Head of caudate nucleus (tissue), 42 donors: ENCODE measurements at regions not wholly inside any gene's neighbourhood (a gene's known extent, or its start where the extent isn't known, plus 50 kb on each side); places are given as distances from the start of the nearest gene placed in this dataset.
A peak's percentile ranks its signal among the peaks of the same experiment; 100 is the strongest.

ENCODE experiments used
- DNase-seq, 42 donors: peaks; one replicate each; pipeline versions ENCODE4 v3.0.0 to v3.0.0-alpha.2; 2020 to 2021; ENCODE audit warnings: mixed read lengths in 7 of 42
- intact Hi-C: fragments of 100-400 bp; cut with DNase I; formaldehyde crosslinking; loops from one replicate; pipeline ENCODE4 v1.15.0; 2022

- intact Hi-C loops, result no loop called here
Measured at GRCh38 chr1:67991546-67991945, 58.9 kb downstream of the DIRAS3 start.

GRCh38 chr1:67988066-67988465, 62.4 kb downstream of the DIRAS3 start:
- DNase-seq, result no peak
- intact Hi-C loops, result no loop called here

More at GRCh38 chr1:67991546-67991945, 58.9 kb downstream of the DIRAS3 start:
- no peak for DNase-seq

- intact Hi-C loops, result no loop called here
- no peak for DNase-seq
Measured at GRCh38 chr1:67987046-67987799, 63.2 kb downstream of the DIRAS3 start.

- DNase-seq, result no peak
- intact Hi-C loops, result no loop called here
Measured at GRCh38 chr1:67983867-67984266, 66.6 kb downstream of the DIRAS3 start.

GRCh38 chr1:67980028-67980427, 70.4 kb downstream of the DIRAS3 start:
- intact Hi-C loops, result no loop called here
- no peak for DNase-seq

GRCh38 chr1:67979532-67979931, 70.9 kb downstream of the DIRAS3 start:
- no peak for DNase-seq
- intact Hi-C loops, result no loop called here

GRCh38 chr1:67978890-67979516, 71.4 kb downstream of the DIRAS3 start:
- no peak for DNase-seq
- intact Hi-C loops, result no loop called here

- no peak for DNase-seq
- intact Hi-C loops, result no loop called here
Measured at GRCh38 chr1:67977756-67978155, 72.7 kb downstream of the DIRAS3 start.

- DNase-seq, result no peak
- intact Hi-C loops, result no loop called here
Measured at GRCh38 chr1:67973051-67973450, 77.4 kb downstream of the DIRAS3 start.

- intact Hi-C loops, result no loop called here
- peak in 1 of 42 donors; percentile 11 for DNase-seq
Measured at GRCh38 chr1:67970088-67970487, 80.3 kb downstream of the DIRAS3 start.

- intact Hi-C loops, result no loop called here
- no peak for DNase-seq
Measured at GRCh38 chr1:67969446-67969845, 81.0 kb downstream of the DIRAS3 start.

- no peak for DNase-seq
Measured at GRCh38 chr1:67966666-67967009, 83.8 kb downstream of the DIRAS3 start.

GRCh38 chr1:67965995-67966665, 84.3 kb downstream of the DIRAS3 start:
- no peak for DNase-seq
- intact Hi-C loops, result no loop called here

More at GRCh38 chr1:67966666-67967009, 83.8 kb downstream of the DIRAS3 start:
- intact Hi-C loops, result no loop called here

GRCh38 chr1:67963263-67963662, 87.2 kb downstream of the DIRAS3 start:
- intact Hi-C loops, result no loop called here
- no peak for DNase-seq

GRCh38 chr1:67960766-67961165, 89.7 kb downstream of the DIRAS3 start:
- DNase-seq, result no peak
- intact Hi-C loops, result no loop called here

- intact Hi-C loops, result no loop called here
- no peak for DNase-seq
Measured at GRCh38 chr1:67958472-67958871, 92.0 kb downstream of the DIRAS3 start.

GRCh38 chr1:67957066-67957465, 93.4 kb downstream of the DIRAS3 start:
- no peak for DNase-seq
- intact Hi-C loops, result no loop called here

GRCh38 chr1:67956116-67956515, 94.3 kb downstream of the DIRAS3 start:
- no peak for DNase-seq
- intact Hi-C loops, result no loop called here

GRCh38 chr1:67955591-67955990, 94.8 kb downstream of the DIRAS3 start:
- no peak for DNase-seq
- intact Hi-C loops, result no loop called here

GRCh38 chr1:67953301-67953700, 97.1 kb downstream of the DIRAS3 start:
- intact Hi-C loops, result no loop called here
- no peak for DNase-seq

- intact Hi-C loops, result no loop called here
- no peak for DNase-seq
Measured at GRCh38 chr1:67952071-67952470, 98.4 kb downstream of the DIRAS3 start.
